Type B pancreatic cell (in vitro differentiated cells): ENCODE measurements at regions not wholly inside any gene's neighbourhood (a gene's known extent, or its start where the extent isn't known, plus 50 kb on each side); places are given as distances from the start of the nearest gene placed in this dataset.
"Not testable (repeated sequence)": the region's sequence is repeated elsewhere in the genome, so short reads cannot be mapped to it uniquely, and the experiment has no call there.

Experiments used
- DNase-seq: peaks from one replicate; pipeline ENCODE4 v3.0.0; 2021; ENCODE audit warnings: mixed read lengths; ENCODE audit not compliant: unreplicated experiment; ENCODE audit errors: extremely low spot score
- H3K27ac Mint-ChIP-seq: 2 replicates; pipeline ENCODE4 v1.8.0; 2021; ENCODE audit warnings: mild to moderate bottlenecking, mixed read lengths
- H3K27me3 Mint-ChIP-seq: 2 replicates; pipeline ENCODE4 v1.8.0; 2021; ENCODE audit warnings: mixed read lengths
- H3K36me3 Mint-ChIP-seq: 2 replicates; pipeline ENCODE4 v1.8.0; 2021; ENCODE audit warnings: mixed read lengths
- H3K4me1 Mint-ChIP-seq: one replicate; pipeline ENCODE4 v1.8.0; 2021; ENCODE audit warnings: mixed read lengths; ENCODE audit not compliant: unreplicated experiment
- H3K4me3 Mint-ChIP-seq: 2 replicates; pipeline ENCODE4 v1.8.0; 2021; ENCODE audit warnings: mild to moderate bottlenecking, mixed read lengths
- H3K9me3 Mint-ChIP-seq: 2 replicates; pipeline ENCODE4 v1.8.0; 2021; ENCODE audit warnings: mixed read lengths
- CTCF ChIP-seq: fragments of 200-600 bp; sonication (generic); conservative IDR thresholded peaks from 2 replicates; pipeline ENCODE4 v1.5.0; 2021; ENCODE audit warnings: antibody characterized with exemption, mild to moderate bottlenecking

GRCh38 chr11:103735497-103736032 is 300.9 kb upstream of the DDI1 start:
- no peaks in the 10 kb centered on the region for H3K4me1 Mint-ChIP-seq
- no peak for TF ChIP-seq CTCF
- no peaks in the 10 kb centered on the region for H3K36me3 Mint-ChIP-seq
- H3K9me3 Mint-ChIP-seq, result no peaks in the 10 kb centered on the region
- no peaks in the 10 kb centered on the region for H3K27me3 Mint-ChIP-seq
- H3K4me3 Mint-ChIP-seq, result no peak overlapping the region
- no peak overlapping the region for H3K27ac Mint-ChIP-seq
- DNase-seq, result no peak

GRCh38 chr11:103736315-103737036 is 300.0 kb upstream of the DDI1 start:
- Mint-ChIP-seq H3K36me3 (no peaks in the 10 kb centered on the region), H3K4me1 (no peaks in the 10 kb centered on the region), H3K4me3 (no peak overlapping the region), H3K27me3 (no peaks in the 10 kb centered on the region), H3K27ac (no peak overlapping the region), H3K9me3 (no peaks in the 10 kb centered on the region)
- no peak for TF ChIP-seq CTCF
- DNase-seq, result no peak

- TF ChIP-seq CTCF, result no peak
- Mint-ChIP-seq H3K27ac (no peak overlapping the region), H3K36me3 (no peaks in the 10 kb centered on the region), H3K4me1 (no peaks in the 10 kb centered on the region), H3K4me3 (no peak overlapping the region), H3K27me3 (no peaks in the 10 kb centered on the region), H3K9me3 (no peaks in the 10 kb centered on the region)
- no peak for DNase-seq
These were observed 299.3 kb upstream of the DDI1 start for GRCh38 chr11:103737037-103737622.

- H3K36me3 Mint-ChIP-seq, result no peaks in the 10 kb centered on the region
- H3K4me1 Mint-ChIP-seq, result no peaks in the 10 kb centered on the region
- H3K27ac Mint-ChIP-seq, result peak overlapping the region; percentile 6
- no peaks in the 10 kb centered on the region for H3K27me3 Mint-ChIP-seq
- no peaks in the 10 kb centered on the region for H3K9me3 Mint-ChIP-seq
- TF ChIP-seq CTCF, result peak; percentile 33
- peak overlapping the region; percentile 10 for H3K4me3 Mint-ChIP-seq
- no peak for DNase-seq
These were observed 298.7 kb upstream of the DDI1 start for GRCh38 chr11:103737747-103738146.

- not testable (repeated sequence) for H3K9me3 Mint-ChIP-seq, H3K4me1 Mint-ChIP-seq, DNase-seq, H3K36me3 Mint-ChIP-seq, H3K27me3 Mint-ChIP-seq, H3K27ac Mint-ChIP-seq
- H3K4me3 Mint-ChIP-seq, result peak overlapping the region; percentile 62
These were observed 297.2 kb upstream of the DDI1 start for GRCh38 chr11:103739074-103739796.
